ENCODE measurements at regions not wholly inside any gene's neighbourhood (a gene's known extent, or its start where the extent isn't known, plus 50 kb on each side); places are given as distances from the start of the nearest gene placed in this dataset.

DNA sequence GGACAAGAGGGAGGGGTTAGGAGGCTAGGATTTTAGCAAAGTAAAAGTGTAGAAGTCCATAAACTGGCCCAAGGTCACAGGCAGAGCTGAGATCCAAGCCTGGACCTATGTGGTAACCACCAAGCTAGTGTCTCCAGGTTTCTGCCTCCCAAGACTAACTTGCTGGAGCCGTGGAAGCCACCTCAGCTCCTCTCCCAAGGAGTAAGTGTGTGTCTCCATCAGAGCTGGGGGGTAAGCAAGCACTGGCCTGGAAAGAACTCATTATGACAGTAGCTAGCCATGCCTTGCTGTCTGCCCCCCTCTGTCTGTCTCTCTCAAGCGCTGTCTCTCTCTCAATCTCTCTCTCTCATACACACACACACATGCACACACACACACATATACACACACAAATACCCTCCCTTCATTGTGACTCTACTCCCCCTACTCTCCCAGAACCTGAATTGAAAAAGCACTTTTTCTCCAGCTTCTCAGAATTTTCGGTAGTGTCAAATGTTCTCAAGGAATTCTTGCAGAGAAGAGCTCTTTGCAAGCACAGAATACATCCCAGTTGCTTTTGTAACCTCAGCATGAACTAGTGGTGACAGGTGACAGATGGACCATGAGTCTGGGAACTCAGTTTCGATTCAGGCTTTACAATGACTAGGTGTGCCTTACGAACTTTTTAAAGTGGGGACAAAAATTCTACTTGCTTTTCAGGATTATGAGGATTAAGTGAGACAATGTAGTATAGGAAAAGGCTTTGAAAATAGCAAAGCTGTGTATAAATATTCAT, 238.0 kb upstream of the FGGY start (continued):
- TF ChIP-seq GABPA (IDR thresholded peaks at IDR 0.05; ENCODE audit: borderline replicate concordance, insufficient read depth, low read length) = no peak

Data from H1 (cell line).